ENCODE measurements at regions not wholly inside any gene's neighbourhood (a gene's known extent, or its start where the extent isn't known, plus 50 kb on each side); places are given as distances from the start of the nearest gene placed in this dataset.

DNA sequence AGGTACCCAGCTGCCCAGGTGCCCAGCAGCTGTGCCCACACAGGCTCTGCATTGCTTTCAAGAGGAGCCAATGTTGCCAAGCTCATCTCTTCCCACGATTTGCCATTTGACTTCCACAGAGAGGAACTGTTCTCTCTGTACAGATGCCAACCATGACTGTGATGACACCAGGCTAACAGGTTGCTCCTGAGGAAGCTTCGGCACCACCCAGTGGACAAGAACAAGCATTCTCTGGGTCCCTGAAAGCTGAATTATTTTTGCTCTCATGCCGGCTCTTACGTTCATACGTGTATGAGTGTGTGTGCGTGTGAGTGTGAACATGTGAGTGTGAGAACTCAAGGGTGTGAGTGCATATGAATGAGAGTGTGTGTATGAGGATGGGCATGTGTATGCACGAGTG lies 535.2 kb downstream of the LIG4 start:
- TF ChIP-seq, protein P1, sequence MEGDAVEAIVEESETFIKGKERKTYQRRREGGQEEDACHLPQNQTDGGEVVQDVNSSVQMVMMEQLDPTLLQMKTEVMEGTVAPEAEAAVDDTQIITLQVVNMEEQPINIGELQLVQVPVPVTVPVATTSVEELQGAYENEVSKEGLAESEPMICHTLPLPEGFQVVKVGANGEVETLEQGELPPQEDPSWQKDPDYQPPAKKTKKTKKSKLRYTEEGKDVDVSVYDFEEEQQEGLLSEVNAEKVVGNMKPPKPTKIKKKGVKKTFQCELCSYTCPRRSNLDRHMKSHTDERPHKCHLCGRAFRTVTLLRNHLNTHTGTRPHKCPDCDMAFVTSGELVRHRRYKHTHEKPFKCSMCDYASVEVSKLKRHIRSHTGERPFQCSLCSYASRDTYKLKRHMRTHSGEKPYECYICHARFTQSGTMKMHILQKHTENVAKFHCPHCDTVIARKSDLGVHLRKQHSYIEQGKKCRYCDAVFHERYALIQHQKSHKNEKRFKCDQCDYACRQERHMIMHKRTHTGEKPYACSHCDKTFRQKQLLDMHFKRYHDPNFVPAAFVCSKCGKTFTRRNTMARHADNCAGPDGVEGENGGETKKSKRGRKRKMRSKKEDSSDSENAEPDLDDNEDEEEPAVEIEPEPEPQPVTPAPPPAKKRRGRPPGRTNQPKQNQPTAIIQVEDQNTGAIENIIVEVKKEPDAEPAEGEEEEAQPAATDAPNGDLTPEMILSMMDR (IDR thresholded peaks at IDR 0.05 in 2 of 3, conservative IDR thresholded peaks at IDR 0.05 in 1 of 3; ENCODE audit: insufficient read depth in 2 of 3, low read depth in 1 of 3, low read length in 3 of 3), result no peak
- TF ChIP-seq SIN3A (IDR thresholded peaks at IDR 0.05; ENCODE audit: borderline replicate concordance in 2 of 2, control insufficient read depth in 1 of 2, low read depth in 2 of 2, low read length in 2 of 2) (no peak), ZNF134 (CRISPR knock-in tag; conservative IDR thresholded peaks at IDR 0.05) (no peak), SMC3 (conservative IDR thresholded peaks at IDR 0.05; ENCODE audit: insufficient read depth, low read depth, low read length) (no peak), SRSF9 (IDR thresholded peaks at IDR 0.05; ENCODE audit: borderline replicate concordance, low read depth, low read length) (no peak), MTA2 (IDR thresholded peaks at IDR 0.05; ENCODE audit: low read depth) (no peak), XRCC3 (IDR thresholded peaks at IDR 0.05) (no peak)
- TF ChIP-seq, protein P2, sequence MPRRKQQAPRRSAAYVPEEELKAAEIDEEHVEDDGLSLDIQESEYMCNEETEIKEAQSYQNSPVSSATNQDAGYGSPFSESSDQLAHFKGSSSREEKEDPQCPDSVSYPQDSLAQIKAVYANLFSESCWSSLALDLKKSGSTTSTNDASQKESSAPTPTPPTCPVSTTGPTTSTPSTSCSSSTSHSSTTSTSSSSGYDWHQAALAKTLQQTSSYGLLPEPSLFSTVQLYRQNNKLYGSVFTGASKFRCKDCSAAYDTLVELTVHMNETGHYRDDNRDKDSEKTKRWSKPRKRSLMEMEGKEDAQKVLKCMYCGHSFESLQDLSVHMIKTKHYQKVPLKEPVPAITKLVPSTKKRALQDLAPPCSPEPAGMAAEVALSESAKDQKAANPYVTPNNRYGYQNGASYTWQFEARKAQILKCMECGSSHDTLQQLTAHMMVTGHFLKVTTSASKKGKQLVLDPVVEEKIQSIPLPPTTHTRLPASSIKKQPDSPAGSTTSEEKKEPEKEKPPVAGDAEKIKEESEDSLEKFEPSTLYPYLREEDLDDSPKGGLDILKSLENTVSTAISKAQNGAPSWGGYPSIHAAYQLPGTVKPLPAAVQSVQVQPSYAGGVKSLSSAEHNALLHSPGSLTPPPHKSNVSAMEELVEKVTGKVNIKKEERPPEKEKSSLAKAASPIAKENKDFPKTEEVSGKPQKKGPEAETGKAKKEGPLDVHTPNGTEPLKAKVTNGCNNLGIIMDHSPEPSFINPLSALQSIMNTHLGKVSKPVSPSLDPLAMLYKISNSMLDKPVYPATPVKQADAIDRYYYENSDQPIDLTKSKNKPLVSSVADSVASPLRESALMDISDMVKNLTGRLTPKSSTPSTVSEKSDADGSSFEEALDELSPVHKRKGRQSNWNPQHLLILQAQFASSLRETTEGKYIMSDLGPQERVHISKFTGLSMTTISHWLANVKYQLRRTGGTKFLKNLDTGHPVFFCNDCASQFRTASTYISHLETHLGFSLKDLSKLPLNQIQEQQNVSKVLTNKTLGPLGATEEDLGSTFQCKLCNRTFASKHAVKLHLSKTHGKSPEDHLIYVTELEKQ (CRISPR knock-in tag; IDR thresholded peaks at IDR 0.05), result no peak
- TF ChIP-seq, protein P3, sequence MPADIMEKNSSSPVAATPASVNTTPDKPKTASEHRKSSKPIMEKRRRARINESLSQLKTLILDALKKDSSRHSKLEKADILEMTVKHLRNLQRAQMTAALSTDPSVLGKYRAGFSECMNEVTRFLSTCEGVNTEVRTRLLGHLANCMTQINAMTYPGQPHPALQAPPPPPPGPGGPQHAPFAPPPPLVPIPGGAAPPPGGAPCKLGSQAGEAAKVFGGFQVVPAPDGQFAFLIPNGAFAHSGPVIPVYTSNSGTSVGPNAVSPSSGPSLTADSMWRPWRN (IDR thresholded peaks at IDR 0.05; ENCODE audit: low read depth), result no peak

Data from K562 (cell line).